HG03039 (cell line): ENCODE measurements at regions not wholly inside any gene's neighbourhood (a gene's known extent, or its start where the extent isn't known, plus 50 kb on each side); places are given as distances from the start of the nearest gene placed in this dataset.

ENCODE experiments used
- ATAC-seq: cut with Tn5 transposase; IDR thresholded peaks from one replicate; pipeline ENCODE4 v1.9.1; 2021; ENCODE audit warnings: mild to moderate bottlenecking, moderate library complexity; ENCODE audit not compliant: unreplicated experiment

DNA sequence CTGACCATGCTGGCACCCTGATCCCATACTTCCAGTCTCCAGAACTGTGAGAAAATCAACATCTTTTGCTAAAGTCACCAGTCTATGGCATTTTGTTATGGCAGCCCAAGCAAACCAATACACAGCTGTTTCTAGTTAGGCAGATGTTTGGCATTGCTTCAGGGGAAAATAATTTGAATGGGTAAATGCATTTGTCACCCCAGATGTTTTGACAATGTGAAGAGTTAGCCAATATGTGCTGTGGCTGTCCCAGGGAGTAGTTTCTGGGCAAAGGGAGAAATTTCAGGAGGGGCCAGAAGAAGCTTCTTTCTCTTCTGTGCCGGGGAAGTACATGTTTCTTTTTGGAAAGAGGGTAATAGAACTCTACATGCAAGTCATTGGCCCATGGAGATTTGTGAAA lies 619.0 kb downstream of the SLC4A3 start:
- ATAC-seq, result no peak

DNA sequence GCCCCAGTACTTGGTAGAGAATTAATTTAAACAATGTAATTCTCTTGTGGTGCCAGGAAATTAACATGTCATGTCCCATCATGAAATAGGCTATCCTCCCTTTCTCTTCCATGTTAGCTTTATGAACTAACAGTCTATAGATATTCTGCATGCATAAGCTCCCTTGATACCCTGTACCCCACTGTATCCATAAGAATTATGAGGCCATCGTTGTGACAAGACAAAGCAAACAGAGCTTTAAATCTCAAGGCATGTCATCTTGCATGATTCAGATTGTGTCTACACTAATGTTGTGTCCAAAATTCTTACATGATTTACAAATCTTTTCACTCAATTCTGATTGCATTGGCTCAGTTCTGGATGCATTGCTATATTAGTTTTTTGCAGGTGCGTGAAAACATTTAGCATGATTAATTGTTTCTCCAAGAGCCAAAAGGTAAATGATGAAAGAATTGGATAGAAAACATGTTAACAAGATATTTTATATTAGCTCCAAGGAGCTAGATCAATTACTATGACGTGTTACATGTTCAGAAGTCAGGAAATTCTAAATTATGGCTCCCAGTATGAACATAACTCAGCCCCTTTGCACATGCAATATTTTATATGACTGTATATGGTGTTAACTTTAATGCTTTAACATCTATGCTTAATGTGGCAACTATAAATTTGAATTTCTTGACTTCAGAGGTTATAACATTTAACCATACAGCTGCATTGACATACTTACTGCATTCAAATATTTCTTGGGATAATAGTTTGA lies 620.3 kb downstream of the SLC4A3 start:
- no peak for ATAC-seq

DNA sequence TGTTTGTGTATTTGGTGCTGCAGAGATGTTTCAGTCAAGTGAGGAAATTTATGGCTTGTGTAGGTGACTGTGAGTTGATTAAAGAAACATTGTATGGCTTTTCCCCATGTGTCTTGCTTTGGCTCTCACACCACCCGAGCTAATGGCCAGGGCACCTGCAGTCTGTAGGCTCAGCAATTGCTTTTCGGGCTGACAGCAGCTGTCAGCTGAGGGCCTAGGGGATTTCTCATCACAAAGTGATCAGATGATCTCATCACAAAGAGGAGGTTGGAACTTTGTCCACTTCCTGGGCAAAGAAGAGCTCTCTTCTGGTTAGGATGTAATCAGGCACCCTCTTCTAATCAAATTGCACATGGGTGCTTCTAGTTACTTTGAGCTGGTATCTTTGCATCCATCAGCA lies 632.2 kb downstream of the SLC4A3 start:
- ATAC-seq, result no peak

DNA sequence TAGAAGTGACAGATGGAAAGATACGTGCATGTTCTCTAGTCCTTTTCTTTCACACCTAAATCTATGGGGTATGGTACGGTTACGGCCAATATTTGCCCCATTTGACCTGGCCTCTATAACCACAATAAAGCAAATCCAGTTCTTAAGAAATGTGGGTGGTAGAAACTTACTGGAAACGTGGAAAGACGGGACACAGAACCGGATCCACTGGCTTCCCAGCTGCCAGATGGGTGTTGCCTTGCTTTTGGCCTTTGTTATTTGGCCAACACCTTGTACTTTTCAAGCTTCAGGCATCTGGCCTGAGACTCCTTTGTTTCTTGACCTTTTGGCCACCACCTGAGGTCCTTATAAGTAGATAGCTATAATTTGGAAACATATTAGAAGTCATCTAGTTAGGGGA lies 635.9 kb downstream of the SLC4A3 start:
- no peak for ATAC-seq

- no peak for ATAC-seq
These were observed 641.9 kb downstream of the SLC4A3 start for GRCh38 chr2:220269367-220269766.

GRCh38 chr2:220270481-220271070 lies 643.1 kb downstream of the SLC4A3 start:
- ATAC-seq, result no peak

DNA sequence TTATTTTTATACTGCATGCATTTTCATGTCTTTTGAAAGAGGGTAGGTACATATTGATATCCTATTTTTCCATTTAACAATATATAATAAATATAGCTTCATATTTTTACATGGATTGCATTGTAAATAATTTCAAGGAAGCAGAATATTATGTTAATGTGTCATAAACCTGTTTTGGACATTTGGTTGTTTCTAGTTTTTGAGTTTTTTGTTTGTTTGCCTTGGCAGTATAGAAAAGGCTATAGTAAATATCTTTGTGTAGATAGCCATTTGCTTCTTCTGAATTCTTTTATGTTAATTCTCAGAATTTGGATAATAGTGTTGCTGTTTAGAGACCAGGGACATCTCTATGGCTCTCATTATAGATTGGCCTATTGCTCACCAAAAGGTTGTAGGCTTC lies 645.2 kb downstream of the SLC4A3 start:
- ATAC-seq, result no peak

DNA sequence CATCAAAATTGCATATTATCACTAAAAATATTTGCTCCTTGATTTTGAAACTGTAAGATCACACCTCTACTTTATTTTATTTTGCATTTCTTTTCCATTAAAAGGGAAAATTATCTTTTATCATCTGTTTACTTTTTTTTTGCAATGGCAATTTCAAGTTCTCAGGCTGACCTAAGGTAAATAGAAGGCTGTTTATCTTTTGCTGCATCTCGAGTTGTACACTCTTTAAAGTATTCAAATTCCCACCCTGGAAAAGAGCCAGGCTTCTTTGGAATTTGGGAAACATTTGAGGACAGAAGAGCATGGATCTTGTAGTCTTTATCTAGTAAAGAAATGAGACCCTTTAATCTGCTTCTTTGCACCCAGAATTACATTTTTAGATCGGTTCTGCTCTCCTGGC lies 645.7 kb downstream of the SLC4A3 start:
- ATAC-seq, result no peak

DNA sequence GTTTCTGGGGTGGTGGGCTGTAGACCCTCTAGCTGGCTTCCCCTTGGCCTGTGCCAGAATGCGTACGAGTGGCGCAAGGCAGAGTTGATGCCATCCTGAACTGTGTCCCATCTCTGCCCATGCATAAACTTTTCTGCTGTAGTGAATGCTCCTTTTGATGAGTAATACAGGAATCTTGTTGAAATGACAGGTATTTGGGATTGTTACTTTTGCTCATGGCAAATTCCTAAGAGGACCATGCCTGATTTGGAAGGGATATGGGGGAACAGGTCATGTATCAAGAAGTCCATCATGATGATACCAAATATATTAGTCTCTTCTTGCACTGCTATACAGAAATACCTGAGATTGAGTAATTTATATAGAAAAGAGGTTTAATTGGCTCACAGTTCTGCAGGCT lies 648.0 kb downstream of the SLC4A3 start:
- no peak for ATAC-seq

- ATAC-seq, result no peak
These were observed 649.5 kb downstream of the SLC4A3 start for GRCh38 chr2:220276741-220277444.

- no peak for ATAC-seq
These were observed 650.1 kb downstream of the SLC4A3 start for GRCh38 chr2:220277445-220277975.

DNA sequence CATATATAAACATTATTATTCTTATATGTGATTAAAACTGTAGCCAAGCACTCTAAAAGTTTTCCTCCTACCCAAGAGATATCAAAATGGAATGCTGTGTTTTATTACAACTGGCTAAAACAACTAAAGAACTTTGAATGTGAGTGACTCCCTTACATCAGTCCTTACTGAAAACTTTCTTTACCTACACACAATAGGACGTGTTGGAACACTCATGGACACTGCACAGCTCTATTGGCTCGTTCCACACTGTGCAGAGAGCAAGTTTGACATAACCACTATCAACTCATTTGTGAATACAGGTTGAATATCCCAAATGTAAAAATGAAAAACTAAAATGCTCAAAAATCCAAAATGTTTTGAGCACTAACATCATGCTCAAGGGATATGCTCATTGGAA lies 650.6 kb downstream of the SLC4A3 start:
- ATAC-seq, result no peak

DNA sequence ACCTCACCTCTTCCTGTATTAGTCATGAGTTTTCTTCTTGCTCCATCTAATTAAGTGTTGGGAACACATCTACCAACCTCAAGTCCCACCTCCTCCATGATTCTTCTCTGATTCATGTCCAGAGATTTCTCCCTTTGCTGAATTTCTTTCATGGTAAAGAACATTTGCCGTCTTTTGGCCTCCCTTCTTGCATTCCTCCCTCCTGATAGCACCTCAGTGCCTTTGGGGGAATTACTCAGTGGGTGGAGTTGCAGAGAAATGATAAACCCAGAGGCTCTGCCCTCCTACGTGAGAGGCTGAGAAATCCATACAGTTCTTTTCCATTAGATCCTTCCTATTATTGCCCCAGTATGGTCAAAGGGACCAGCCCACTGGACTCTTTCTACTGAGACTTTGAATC lies 651.9 kb downstream of the SLC4A3 start:
- no peak for ATAC-seq

DNA sequence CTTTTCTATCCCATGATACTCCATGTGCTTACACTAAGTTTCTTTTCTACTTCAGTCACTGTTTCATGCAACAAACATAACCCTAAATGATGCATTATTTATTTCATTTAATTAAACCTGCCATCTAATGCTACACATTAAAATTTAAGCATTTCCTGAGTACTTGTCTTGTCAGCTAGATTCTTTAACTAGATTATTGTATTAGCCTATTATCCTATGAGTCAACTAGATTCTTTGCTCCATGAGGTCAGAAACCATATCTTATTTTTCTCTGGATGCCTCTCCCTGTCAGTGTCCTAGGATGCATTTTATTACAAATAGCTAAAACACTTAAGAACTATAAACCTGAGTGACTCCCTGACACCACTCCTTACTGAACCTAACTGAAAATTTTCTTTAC lies 652.4 kb downstream of the SLC4A3 start:
- no peak for ATAC-seq

DNA sequence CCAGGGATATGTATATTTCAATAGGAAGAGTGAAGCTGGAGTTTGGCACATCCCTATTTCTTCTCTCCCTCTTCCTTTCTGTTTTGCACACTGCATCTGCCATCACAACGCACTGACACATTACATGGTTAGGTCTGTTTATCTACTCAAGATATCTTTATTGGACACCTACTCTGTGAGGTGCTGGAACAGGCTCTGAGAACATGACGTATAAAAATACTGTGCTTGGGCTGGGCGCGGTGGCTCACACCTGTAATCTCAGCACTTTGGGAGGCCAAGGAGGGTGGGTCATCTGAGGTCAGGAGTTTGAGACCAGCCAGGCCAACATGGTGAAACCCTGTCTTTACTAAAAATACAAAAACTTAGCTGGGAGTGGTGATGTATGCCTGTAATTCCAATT lies 653.3 kb downstream of the SLC4A3 start:
- no peak for ATAC-seq

GRCh38 chr2:220281771-220282170 lies 654.3 kb downstream of the SLC4A3 start:
- ATAC-seq, result no peak

DNA sequence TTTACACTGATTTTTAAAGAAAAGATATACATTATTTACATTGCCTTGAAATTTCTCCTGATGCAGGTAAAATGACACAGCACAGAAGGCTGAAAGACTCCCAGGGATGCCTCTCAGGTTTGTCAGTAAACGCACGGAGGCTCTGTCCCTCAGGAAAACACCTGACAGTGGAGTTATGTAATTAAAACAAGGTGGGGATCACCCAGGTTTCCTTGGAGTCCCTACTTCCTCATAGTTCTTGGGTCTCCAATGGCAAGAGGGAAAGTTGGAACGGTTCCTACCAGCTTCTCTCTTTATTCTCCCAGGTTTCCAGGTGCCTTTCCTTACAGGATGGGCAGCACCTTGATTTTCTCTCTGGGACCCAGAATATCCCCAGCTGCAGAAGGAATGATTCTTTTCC lies 654.8 kb downstream of the SLC4A3 start:
- ATAC-seq, result no peak

- no peak for ATAC-seq
These were observed 666.5 kb downstream of the SLC4A3 start for GRCh38 chr2:220293966-220294365.

DNA sequence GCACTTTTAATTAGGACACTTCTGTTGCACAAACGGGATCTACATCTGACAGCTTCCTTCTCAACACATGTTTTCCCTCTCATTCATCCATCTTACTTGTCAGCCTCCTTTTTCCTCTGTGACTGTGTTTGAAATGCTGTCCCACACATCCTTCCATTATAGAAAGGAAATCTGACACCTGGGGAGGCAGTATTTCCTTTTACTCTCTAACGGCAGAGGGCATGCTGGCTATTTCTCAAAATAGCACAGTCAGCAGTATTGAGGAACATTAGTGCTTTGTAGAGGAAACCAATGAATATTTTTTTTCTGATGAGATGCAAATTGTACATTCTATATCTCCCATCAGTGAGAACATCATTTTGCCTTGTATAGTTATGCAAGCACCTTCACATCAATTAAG lies 668.7 kb downstream of the SLC4A3 start:
- ATAC-seq, result no peak

GRCh38 chr2:220297093-220297492 lies 669.7 kb downstream of the SLC4A3 start:
- ATAC-seq, result no peak

GRCh38 chr2:220300806-220301205 lies 673.4 kb downstream of the SLC4A3 start:
- ATAC-seq, result no peak

- no peak for ATAC-seq
These were observed 675.3 kb downstream of the SLC4A3 start for GRCh38 chr2:220302756-220303155.
